Limb (tissue), 2 donors: ENCODE measurements at regions not wholly inside any gene's neighbourhood (a gene's known extent, or its start where the extent isn't known, plus 50 kb on each side); places are given as distances from the start of the nearest gene placed in this dataset.
"Not testable (repeated sequence)": the region's sequence is repeated elsewhere in the genome, so short reads cannot be mapped to it uniquely, and the experiment has no call there.

Source experiments
- DNase-seq, 2 donors: peaks; one replicate each; pipeline ENCODE4 v3.0.0-alpha.2; 2016; ENCODE audit errors: extremely low spot score in 2 of 2

DNA sequence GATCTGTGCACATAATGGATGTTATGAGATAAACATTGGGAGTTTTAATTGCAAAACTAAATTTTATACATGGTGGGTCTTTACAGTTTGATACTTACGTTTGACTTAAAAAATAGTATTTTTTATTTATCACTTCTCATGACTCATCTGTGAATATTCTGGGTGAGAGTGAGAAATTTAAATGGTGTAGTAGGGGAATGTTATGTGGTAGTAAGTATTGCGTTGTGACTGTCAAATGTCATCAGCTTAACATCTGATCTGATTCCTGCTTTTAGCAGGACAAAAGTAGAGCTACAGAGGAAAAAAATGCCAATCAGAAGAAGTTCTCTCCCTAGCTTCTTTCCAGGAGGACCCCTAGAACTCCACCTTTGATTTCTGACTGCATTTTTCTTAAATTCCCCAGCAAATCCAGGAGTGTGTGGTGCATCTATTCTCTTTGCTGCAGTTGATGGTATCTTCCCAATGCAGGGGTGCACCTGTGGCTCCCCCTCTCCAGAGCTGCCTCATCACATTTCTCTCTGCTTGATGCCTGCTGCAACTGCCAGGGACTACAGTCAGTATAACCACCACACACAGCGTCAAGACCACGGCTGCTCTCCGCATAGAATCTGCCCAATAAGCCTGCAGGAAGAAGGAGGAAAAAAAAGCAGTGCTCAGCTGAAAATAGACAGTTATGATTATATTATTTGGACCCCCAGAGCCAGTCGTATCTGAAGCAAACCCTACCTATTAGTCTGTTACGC, 151.3 kb upstream of the THUMPD2 start:
- DNase-seq: no peak

GRCh38 chr2:39929531-39929930, 150.5 kb upstream of the THUMPD2 start:
- no peak for DNase-seq

GRCh38 chr2:39925312-39925711, 146.3 kb upstream of the THUMPD2 start:
- no peak for DNase-seq

DNA sequence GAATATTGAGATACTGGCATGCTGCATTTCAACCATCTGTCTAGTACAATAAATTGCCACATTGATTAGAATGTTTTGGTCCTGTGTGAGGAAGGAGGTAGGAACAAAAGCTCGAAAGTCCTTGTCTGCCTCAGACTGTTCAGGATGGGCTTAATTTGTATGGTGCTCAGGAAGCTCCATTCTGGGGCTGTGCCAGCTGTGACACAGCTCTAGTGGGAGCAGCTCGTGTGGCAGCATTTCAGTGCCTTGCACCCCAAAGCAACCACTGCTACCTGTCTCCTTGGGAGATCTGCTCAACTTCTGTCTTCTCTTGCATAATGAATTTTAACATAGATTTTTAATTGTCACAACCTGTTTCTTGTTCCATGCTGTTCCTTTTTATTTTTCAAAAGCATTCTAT, 144.4 kb upstream of the THUMPD2 start:
- DNase-seq: no peak

GRCh38 chr2:39922679-39923405, 143.8 kb upstream of the THUMPD2 start:
- peak in 1 of 2 donors; percentile 12 for DNase-seq

DNA sequence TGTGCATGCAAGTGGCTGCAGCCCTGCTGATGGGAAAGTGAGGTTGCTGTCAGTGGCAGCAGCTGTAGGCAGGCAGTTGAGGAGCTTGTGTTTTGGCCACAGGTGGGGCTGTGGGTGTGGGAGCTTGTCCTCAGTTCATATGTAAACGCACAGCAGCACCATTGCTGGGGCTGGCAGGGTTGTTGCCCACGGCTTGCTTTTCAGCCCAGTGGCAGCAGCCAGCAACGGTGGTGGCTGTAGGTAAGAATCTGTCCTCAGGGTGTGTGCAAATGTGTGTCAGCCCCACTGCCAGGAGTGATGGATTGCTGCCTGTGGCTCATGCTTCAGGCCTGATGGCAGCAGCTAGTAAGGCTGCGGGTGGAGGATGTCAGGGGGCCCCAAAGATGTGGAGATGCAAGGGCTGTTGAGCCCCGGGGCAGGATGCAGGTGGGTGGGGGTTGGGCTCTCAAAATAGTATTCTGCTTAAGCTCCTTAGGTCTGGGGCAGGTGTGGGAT, 141.3 kb upstream of the THUMPD2 start:
- no peak for DNase-seq

- no peak for DNase-seq
These were observed 140.7 kb upstream of the THUMPD2 start for GRCh38 chr2:39919511-39920306.

DNA sequence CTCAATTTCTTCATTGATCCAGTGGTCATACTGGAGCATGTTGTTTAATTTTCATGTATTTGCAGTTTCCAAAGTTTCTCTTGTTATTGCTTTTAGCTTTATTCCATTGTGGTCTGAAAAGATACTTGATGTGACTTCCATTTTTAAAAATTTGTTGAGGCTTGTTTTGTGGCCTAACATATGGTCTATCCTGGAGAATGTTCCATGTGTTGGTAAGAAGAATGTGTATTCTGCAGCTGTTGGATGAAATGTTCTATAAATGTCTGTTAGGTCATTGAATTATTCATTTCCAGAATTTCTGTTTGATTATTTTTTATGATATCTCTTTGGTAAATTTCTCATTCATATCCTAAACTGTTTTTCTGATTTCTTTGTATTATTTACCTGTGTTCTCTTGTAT, 139.8 kb upstream of the THUMPD2 start:
- no peak for DNase-seq

DNA sequence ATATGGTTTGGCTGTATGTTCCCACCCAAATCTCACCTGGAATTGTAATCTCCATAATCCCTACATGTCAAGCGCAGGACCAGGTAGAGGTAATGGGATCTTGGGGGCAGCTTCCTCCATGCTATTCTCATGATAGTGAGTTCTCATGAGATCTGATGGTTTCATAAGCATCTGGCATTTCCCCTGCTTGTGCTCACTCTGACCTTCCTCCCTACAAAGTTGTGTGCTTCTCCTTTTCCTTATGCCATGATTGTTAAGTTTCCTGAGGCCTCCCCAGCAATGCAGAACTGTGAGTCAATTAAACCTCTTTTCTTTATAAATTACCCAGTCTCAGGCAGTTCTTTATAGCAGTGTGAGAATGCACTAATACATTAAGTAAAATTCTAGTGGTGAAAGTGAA, 138.3 kb upstream of the THUMPD2 start:
- not testable (repeated sequence) for DNase-seq

- DNase-seq: no peak
These were observed 135.9 kb upstream of the THUMPD2 start for GRCh38 chr2:39914949-39915348.

DNA sequence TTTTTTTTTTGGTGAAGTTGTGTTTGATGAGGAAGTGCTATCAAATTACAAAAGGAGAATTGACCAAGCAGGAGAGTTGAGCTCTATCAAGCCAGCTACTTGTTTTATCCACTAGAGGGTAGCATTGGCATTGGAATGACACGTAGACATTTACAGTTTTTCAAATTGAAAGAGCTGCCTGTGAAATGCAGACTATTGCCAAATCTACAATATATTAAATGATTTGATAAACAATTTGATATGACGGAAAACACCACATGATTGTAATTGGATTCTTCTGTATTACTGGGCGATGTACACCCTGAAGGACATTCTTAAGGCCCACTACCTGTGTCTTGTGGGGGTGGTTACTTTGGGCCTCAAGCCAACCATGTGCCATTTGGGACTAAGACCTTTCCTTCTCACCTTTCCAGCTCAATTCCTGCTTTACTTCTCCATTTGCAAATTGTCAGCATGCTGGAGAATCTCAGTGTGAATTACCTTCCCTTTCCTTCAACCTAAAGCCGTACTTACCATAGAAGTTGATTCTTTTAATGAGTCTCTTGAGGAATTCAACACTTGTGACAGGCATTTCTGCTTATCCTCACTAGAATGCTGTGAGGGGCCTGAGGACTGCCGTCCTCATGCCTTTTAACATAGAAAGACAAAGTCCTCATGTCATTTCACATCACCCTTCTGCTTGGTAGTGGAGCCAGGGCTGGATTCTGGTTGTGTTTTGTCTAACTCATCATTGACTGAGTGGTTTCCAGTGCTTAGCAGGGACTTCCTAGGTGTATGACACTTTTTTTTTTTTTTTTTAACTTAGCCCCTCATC, 134.8 kb upstream of the THUMPD2 start:
- peak in 1 of 2 donors; percentile 86 for DNase-seq

- DNase-seq: no peak
These were observed 123.0 kb upstream of the THUMPD2 start for GRCh38 chr2:39902103-39902502.

DNA sequence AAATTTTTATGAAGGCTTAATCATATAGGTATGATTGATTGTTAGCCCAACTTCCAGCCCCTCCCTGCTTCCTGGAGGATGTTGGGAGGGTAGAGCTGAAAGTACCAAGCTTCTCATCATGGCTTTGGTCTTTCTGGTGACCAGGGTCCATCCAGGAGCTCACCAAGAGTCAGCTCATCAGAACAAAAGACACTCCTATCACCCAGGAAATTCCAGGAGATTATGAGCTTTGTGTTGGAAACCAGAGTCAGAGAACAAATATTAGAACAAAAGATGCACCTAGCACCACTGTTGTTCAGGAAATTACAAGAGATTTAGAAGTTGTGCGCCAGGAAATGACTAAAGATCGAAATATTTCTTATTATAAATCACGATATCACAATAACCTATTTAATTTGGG, 119.9 kb upstream of the THUMPD2 start:
- no peak for DNase-seq

GRCh38 chr2:39897273-39897672, 118.2 kb upstream of the THUMPD2 start:
- DNase-seq: no peak

DNA sequence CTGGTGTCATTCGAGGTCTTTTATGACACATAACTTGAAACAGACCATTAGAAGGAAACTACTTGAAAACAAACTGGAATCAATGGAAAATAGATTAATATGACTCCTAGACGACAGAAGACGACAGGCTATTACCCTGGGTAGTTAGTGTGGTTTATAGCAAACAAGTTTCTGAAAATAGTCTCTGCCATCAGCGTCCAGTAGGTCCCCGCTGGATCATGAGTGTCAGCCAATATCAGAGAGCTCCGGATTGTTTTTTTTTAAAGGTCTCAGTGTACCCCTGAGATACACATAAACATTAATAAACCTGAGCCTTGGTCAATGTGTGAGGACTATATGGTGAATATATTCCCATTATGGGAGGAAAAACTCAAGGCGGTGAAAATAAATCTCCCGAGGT, 115.0 kb upstream of the THUMPD2 start:
- DNase-seq: no peak

GRCh38 chr2:39893616-39894015, 114.6 kb upstream of the THUMPD2 start:
- DNase-seq: no peak

DNA sequence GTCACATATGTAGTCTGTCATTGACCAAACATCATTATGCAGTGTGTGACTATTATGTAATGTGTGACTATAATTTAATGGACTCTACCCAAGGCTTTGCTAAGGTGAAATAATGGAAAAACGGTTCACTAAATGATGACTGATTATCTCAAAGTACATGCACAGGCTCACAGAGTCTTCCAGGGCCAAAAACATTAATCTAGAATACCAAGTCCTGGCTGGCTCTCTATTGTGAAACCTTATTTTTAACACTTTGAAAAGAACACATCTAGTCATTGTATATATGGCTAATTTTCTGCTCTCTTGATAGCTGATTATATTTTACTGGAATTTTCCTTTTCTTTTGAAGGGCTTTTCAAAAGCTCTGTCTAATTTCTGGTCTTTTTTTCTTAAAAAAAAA, 102.9 kb upstream of the THUMPD2 start:
- no peak for DNase-seq

DNA sequence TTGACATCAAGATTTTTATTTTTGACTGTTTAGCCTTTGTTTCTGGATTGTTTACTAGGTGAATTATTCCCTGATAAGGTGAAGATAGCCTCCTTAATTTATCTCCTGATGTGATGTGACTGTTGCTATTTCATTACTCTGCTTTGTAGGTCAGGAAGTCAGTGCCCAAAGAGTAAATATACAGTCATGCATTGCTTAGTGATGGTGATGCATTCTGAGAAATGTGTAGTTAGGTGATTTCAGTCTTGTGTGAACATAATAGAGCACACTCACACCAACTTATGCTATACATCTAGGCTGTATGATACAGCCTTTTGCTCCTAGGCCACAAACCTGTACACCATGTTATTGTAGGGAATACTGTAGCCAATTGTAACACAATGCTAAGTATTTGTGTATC, 102.4 kb upstream of the THUMPD2 start:
- no peak for DNase-seq

GRCh38 chr2:39879001-39879400, 99.9 kb upstream of the THUMPD2 start:
- not testable (repeated sequence) for DNase-seq

DNA sequence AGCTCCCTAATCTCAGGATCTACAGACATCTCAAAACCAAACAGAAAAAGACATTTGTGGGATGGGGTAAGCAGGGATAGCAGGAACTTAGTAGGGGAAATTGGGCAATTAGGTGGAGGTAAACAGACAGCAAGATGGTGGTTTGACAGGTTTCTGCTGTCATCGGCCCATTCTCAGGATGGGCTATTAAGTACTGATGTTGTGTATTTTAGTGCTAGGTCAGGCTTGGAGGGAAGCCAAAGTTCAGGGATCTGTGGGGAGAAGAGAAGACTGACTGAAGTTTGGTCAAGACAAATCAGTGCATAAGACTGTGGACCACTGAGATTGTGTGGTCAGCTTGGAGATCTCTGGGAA, 96.8 kb upstream of the THUMPD2 start:
- DNase-seq: no peak

DNA sequence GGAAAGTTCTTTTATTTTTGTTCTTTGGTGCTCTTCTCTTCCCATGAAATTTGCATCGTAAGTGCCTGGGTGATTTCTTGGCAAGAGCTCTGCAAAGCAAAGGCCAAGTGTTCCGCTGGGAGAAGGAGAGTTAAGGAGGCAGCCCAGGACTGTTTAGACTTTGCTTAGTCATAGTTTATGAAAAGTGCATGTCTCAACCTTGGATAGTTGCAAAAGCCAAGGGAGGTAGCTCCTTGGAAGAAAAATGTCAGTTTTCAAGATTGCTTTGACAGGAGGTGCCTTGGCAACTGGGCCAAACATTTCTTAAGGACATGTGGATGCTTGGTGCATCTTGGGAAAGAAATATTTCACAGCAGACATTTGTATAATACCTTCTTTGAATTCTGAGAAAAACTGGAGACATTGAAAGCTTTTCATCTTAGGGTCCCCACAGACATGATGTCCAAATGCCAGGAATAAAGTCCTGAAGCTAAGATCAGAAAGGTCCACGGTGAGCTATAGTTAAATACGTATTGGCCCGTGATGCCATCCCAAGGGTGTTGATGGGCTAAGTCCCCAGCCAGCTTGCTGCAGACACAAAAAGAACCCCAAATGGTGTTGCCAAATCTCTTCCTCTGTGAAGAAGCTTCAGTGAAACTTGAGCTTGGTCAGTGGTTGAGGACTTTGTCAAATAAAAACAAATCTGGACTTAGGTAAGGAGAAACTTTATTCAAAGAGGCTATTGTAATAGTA, 96.3 kb upstream of the THUMPD2 start:
- no peak for DNase-seq
